GM18907 (cell line): ENCODE measurements at regions not wholly inside any gene's neighbourhood (a gene's known extent, or its start where the extent isn't known, plus 50 kb on each side); places are given as distances from the start of the nearest gene placed in this dataset.
"Not testable (repeated sequence)": the region's sequence is repeated elsewhere in the genome, so short reads cannot be mapped to it uniquely, and the experiment has no call there.

Source experiments
- ATAC-seq: cut with Tn5 transposase; IDR thresholded peaks from one replicate; pipeline ENCODE4 v1.9.1; 2021; ENCODE audit warnings: mild to moderate bottlenecking, moderate library complexity; ENCODE audit not compliant: unreplicated experiment

DNA sequence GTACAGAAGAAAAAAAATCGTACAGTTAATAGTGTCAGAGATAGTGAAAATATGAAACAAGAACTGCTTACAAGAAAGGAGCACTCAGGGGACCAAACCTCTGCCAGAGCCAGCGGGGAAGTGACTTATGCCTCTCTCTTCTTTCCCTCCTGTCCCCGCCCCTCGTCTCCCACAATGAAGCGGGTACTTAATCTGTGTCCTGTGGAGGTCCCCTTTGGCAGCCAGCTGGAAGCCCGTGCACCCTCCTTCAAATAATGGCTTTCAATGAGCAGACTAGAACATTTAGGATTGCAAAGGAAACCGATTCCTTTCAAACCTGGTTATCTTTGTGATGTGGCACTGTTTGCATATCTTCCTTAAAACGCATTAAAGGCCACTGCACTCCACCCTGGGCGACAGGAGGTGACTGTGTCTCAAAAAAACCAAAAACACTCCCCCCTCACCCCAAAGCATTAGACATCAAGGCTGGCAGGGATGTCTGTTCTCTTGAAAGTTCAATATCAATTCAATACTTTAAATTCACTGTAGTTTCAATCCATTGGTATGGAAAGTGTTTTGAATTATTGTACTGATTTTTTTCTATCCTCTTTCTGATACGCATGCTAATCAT lies 51.7 kb downstream of the PPIAL4C start:
- ATAC-seq = not testable (repeated sequence)

DNA sequence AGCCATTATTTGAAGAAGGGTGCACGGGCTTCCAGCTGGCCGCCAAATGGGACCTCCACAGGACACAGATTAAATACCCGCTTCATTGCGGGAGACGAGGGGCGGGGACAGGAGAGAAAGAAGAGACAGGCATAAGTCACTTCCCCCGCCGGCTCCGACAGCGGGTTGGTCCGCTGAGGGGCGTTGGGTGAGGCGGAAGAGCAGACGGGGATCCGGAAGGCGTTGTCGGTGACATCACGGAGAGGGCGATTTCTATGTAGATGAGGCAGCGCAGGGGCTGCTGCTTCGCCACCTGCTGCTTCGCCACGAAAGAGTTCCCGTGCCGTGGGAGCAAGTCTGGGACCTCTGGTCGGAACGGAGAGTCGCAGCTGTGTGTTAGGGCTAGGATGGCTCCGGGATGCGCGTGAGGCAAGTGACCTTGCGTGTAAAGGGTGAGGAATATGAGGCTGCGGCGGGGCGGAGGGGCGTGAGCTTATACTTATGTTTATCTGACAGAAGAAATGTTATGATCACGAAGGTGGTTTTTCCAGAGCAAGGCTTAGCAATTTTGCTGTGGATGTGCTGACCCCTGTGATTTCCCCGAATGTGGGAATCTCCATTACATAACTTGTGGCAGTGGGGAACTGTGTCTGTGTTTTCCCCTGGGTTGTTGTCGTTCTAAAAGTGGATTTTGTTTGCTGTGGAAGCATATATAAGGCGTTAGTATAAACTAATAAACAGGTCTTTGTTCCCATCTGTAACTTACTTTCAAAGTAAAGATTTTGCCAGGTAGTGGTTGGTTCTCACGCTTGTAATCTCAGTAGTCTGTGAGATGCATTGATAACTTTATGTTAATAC lies 52.9 kb downstream of the PPIAL4C start:
- peak; percentile 90 for ATAC-seq

DNA sequence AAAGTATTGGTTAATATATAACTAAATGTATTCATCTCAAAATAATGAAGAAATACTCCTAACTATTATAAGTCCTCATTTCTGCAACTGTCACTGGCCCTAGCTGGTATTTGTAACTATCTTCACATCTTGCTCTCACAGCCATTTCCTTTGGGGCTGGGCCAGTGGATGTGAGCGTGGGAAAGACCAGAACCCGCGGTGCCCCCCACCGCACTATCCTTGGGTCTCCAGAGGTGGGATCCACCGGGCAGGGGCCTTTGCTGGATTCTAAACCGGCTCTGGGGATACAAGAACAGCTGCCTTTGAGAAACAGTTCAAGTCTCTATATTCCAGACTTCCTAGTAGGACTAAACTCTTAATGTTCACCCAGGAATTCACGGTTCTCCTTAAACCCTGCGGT lies 54.8 kb downstream of the PPIAL4C start:
- ATAC-seq = not testable (repeated sequence)

DNA sequence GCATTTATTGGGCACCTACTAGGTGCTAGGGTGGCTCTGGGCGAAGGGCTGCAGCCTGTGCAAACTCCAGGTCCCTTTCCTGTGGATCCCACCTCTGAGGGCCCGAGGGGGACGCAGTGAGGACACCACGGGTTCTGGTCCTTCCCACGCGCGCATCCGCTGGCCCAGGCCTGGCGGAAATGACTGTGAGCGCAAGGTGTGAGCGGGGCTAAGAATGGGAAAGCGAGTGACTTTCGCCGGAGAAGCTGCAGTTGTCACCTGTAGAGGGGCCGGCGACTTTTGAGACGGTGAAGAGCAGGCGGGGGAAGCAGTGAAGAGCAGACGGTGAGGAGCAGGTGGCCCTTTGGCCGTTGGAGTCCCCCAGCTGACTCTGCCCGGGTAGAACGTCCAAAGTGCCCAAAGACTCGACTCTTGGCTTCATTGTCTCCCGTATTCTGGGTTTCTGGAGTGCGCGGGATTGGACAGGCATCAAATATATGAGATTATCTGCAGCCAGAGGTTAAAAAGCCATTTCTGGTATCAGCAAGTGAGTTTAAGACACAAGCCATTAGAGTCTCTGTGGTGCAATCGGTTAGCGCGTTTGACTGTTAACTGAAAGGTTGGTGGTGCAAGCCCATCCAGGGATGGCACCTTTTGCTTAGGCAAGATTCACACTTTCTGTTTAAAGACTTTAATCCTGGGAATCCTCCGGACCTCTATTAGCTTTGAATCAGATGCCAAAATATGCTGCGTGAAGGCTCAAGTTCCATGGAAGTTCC lies 55.4 kb downstream of the PPIAL4C start:
- not testable (repeated sequence) for ATAC-seq

DNA sequence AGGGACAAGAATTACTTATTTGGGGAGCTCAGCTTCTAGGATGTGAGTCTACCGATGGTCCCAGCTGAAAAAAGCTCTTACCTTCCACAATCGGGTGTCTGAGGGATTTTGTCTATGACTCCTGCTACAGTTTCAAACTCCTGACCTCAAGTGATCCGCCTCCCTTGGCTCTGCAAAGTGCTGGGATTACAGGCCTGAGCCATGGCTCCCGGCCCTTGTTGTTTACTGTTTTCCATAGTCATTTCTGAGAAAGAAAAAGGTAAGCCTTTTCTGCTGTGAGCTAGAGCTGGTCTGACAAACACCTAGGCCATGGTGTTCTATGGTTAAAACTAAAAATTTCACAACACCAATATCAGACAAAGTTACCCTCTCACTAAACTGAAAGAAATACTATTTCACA lies 57.5 kb downstream of the PPIAL4C start:
- ATAC-seq = not testable (repeated sequence)

DNA sequence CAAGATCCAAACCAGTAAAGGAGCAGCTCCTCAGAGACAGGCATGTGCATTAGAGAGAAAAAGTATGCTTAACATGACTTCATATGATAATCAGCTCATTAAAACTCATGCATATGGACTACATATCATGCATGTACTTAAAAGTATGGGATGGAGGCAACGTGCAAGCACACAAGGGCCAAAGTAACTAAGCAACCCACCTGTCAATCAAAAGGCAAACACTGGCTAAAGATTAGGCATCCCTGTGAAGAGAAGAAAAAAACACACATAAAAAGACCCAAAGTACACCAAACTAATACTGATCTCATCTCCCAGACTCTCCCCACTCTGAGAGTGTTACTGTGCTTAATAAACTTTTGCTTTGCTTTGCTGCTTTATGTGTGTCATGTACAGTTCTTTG lies 61.2 kb downstream of the PPIAL4C start:
- not testable (repeated sequence) for ATAC-seq

DNA sequence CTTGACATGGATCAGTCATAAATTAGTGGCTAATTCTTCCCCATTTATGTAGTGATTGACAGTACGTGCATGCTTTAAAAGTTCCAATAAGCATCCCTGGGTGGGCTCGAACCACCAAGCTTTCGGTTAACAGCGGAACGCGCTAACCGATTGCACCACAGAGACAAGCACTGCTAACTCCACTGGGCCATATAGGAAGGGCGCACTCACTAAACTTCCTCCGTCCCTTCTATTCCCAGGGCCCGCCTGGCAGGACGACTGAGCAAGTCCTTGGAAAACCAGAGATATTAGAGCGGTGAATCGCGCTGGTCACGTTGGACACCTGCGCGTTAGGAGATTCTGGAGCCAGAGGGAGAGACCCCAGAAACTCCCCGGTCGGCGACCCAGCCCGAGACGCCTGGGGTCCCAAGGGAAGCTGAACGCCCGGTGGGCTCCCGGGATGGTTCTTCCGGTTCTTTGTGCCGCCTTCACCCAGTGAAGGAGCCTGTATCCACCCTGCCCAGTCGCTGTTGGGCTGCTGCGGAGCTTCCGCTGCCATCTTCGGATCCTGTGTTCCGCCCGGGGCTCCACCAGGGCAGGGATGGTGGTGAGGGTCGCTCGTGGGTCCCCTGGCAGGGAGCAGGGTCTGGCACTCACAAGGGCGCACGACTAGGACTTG lies 62.8 kb downstream of the PPIAL4C start:
- not testable (repeated sequence) for ATAC-seq

DNA sequence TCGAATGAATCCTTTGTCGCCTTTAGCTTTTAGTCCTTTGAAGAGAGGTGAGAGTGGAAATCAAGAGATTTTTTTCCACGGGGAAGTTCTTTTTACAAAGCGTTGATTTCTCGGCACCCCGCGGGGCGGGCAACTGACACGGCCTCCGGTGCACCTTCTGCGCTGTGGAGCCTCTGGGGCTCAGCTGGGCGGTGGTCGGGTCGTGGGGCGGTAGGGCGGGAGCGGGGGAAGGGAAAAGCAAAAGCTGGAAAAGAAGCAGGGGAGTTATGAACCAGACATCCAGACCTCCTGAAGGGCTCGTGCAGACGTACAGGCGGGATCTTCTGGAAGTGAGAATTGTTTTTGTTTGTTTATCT lies 63.3 kb downstream of the PPIAL4C start:
- ATAC-seq = not testable (repeated sequence)

DNA sequence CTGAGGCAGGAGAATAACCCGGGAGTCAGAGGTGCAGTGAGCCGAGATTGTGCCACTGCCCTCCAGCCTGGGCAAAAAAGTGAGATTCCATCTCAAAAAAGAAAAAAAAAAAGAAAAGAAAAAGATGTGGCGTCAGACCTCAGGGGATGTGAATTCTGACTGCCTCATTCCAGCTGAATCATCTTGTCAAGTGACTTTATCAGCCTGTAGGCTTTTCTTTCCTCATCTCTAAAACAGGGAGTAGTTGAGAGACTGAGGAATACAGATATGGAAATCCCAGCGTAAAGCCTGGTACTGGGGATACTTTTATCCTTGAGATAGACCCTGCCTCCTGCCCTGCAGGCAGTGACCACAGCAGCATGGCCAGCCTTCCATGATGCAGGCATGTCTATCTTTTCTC lies 74.1 kb downstream of the PPIAL4C start:
- not testable (repeated sequence) for ATAC-seq

DNA sequence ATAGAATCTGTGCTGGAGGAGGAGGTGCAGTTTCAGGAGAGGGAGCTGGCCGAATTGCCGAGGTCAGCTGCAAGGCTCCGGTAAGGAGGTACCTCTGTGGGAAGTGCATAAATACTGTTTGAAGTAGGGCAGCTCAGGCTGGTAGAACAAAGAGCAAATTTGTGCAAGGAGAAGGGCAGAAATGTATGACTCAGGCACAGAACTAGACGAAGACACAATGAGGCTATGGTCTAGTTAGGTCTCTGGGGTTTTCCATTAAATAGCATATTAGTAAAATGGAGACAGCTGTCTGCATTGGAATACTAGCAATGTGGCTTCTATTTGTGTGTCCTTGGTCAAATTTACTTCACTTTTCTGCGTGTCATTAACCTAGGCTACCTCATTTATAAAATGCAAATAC lies 74.5 kb downstream of the PPIAL4C start:
- ATAC-seq = not testable (repeated sequence)

DNA sequence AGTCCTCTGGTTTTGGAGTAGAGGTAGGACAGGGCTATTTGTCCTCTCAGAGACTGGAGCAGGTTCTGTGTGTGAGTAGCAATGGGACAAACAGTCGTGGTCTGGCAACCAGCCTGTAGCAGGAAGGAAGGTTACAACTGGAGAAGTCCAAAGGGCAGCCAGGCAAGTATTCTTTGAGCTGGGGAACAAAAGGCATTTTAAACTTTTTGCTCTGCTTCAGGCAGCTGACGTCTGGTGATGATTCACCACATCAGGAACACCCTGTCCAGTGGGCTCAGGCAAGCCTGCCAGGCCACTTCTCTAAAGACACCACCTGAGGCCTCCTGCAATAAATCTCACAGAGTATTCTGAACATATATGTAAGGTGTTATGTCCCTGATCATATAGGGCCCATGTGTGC lies 81.0 kb downstream of the PPIAL4C start:
- not testable (repeated sequence) for ATAC-seq

DNA sequence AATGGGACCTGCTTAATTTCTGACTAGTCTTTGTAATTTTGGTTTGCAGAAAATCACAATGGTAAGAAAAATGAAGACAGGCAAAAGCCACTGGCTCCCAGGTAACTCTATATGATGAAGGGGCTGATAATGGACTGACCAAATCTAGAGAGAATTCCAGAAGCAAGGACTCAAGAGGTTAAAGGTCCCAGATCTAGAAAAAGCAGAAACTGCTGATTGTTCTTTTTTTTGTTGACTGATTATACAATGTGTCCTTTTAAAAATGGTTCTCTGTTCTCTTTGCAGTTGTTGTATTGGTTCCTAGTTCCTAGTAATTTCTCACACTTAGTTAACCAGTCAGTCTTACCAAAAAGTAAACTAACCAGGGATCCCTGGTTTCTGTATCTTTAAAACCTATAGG lies 81.4 kb downstream of the PPIAL4C start:
- ATAC-seq = not testable (repeated sequence)

DNA sequence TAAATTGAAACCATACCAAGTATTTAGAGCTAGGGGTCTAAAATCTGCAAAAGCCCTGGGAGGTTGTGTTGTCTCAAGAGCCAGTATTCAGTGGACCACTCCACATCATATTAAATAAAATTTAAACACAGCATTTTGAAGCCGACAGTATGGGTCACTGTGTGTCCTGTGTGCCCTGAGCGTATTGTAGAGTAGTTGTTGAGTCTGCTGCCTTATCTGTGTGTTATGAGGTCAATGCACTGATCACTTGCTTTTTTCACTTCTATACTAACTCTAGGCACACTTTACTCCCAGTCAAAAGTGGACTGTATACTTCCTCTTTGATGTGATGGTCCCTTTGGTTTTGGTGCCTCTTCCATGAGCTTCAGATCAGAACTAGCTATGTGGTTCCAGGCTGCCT lies 81.9 kb downstream of the PPIAL4C start:
- not testable (repeated sequence) for ATAC-seq

DNA sequence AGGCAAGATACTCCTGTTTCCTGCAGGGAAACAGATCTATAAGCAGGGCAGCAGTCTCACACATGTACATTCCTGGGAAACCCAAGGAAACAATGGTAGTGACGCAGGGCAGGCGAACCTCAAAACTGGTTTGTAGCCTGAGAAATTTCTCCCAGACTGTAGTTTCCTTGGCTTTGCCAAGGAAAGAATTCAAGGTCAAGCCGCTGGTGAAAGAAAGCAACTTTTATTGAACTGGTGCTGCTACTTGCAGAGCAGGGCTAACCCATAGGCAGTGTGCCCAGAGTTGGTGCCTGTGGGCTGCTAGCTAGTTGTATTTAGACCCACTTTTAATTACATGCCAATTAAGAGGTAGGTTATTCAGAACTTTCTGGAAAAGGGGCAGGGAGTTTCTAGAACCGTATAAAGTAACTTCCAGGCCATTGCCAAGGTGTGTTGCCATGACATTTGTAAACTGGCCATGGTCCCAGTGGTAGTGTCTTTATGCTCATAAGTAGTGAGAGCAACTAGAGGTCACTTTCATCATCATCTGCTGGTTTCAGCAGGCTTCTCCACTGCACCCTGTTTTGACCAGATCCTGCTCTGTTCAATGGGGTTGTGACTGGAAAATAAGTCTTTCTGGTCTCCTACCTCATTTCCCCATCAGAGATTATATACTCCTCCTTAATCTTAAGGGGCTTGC lies 89.7 kb downstream of the PPIAL4C start:
- not testable (repeated sequence) for ATAC-seq

DNA sequence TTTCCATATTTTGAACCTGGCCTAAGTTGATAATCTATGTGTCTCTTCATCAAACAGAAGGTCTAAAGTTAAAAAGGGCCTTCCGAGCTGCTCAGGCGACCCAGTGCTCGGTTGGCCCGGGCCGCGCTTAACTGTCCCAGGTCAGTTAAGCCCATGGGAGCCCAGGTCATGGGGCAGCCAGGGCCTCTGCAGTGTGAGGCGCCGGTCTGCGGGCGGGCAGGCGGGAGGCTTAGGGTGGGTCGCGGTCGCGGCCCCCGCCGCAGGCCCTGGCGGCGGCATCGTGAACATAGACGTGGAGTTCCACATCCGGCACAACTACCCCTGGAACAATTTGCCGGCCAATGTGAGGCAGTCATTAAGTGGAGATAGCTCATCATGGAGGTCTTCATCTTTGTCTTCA lies 91.3 kb downstream of the PPIAL4C start:
- ATAC-seq = not testable (repeated sequence)

DNA sequence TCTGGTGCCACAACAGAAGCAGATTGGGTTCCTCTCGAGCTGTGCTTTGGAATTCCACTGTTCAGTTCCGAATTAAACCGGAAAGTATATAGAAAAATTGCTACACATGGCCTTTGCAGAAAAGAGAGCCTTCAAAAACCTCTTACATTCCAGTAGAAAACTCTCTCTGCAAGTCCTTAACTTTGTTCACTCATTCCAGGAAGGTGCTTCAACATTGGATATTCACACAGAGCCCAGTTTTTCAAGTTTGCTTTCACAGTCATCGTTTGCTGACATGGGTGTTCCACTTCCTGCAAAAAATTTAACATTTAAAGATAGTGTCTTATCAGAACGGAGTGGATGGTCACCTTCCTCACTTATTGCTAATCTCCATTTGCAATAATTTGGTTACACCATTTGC lies 93.7 kb downstream of the PPIAL4C start:
- not testable (repeated sequence) for ATAC-seq

DNA sequence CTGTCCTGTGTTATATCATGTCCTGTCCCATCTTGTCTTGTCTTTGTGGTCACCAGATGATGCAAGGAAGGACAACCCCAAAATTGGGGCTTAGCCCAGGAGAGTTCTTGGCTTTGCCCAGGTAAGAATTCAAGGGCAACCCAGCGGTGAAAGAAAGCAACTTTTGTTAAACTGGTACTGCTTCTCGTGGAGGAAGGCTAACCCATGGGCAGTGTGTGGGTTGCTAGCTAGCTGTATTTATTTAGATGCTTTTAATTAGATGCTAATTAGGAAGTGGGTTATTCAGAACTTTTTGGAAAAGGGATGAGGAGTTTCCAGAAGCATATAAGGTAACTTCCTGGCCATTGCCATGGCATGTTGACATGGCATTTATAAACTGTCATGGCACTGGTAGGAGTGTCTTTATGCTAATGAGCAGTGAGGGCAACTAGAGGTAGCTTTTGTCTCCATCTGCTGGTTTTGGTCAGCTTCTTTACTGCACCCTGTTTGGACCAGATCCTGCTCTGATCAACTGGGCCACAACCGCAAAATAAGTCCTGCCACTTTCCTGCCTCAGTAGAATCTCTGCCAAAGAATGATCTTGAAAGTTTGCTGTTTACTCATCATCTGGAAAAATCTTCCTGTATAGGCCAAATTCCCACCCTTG lies 95.8 kb upstream of the FCGR1A start:
- peak; percentile 75 for ATAC-seq

DNA sequence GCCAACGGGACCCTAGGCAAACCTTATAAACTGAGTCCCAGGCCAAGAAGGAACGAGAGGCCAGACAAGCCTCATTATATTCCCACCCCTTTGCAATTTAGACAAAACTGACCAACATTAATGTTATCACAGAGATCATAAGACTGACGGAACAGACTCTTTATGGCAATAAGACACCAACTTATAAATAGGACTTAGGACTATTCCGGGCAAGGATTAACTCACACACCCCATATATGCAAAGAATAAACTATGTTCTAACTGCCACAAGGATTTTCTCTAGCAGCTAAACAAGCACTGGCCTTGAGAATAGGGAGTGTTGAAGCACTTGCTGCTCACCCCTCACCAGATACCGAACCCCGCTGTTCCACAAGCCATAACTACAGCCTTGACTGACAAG lies 91.1 kb upstream of the FCGR1A start:
- not testable (repeated sequence) for ATAC-seq

DNA sequence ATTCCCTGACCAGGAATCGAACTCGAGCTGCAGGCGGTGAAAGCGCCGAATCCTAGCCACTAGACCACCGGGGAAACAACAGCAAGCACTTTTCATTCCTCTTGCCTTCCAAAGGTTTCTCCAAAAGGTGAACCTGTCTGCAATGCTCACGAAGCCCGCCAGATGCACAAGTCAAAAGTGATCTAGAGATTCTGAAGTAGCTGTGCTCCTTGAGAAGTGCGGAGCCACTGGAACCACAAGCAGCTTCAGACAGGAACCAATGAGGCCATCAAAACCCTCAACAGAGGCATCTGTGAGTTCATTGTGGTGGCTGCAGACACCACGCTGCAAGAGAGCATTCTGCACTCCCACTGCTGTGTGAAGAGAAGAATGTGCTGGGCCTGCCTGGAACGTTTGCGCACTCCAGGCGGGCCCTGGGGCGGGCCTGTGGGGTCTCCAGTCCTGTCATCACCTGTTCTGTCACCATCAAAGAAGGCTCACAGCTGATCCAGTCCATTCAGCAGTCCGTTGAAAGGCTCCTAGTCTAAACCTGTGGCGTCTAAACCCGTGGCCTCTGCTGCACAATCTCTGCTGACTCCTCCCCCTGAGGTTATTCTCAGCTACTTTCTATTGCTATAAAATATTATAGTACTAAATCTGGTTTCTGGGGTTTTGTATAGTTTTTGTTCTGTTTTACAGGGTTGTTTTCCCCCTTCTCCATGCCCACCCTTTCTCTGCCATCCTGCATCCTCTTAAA lies 89.5 kb upstream of the FCGR1A start:
- ATAC-seq = not testable (repeated sequence)
